GM12873 (cell line): ENCODE measurements at regions not wholly inside any gene's neighbourhood (a gene's known extent, or its start where the extent isn't known, plus 50 kb on each side); places are given as distances from the start of the nearest gene placed in this dataset.

ENCODE experiments used
- TF ChIP-seq, protein P1 (sequence below): IDR thresholded peaks from 2 replicates; pipeline ENCODE4 v1.5.1; 2012; ENCODE audit warnings: low read depth, mild to moderate bottlenecking, moderate library complexity, low read length, control low read depth; ENCODE audit not compliant: insufficient read depth; ENCODE audit errors: missing control alignments

DNA sequence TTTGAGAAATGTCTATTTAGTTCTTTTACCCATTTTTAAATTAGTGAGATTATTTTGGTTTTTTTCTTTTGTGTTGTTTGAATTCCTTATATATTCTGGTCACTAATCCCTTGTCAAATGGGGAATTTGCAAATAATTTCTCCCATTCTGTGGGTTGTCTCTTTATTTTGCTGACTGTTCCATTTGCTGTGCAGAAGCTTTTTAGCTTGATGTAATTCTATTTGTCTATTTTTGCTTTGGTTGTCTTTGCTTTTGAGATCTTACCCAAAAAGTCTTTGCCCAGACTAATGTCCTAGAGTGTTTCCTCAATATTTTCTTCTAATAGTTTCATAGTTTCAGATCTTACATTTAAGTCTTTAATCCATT lies 472.9 kb downstream of the TBL1XR1 start:
- TF ChIP-seq, protein P1, sequence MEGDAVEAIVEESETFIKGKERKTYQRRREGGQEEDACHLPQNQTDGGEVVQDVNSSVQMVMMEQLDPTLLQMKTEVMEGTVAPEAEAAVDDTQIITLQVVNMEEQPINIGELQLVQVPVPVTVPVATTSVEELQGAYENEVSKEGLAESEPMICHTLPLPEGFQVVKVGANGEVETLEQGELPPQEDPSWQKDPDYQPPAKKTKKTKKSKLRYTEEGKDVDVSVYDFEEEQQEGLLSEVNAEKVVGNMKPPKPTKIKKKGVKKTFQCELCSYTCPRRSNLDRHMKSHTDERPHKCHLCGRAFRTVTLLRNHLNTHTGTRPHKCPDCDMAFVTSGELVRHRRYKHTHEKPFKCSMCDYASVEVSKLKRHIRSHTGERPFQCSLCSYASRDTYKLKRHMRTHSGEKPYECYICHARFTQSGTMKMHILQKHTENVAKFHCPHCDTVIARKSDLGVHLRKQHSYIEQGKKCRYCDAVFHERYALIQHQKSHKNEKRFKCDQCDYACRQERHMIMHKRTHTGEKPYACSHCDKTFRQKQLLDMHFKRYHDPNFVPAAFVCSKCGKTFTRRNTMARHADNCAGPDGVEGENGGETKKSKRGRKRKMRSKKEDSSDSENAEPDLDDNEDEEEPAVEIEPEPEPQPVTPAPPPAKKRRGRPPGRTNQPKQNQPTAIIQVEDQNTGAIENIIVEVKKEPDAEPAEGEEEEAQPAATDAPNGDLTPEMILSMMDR, result no peak

DNA sequence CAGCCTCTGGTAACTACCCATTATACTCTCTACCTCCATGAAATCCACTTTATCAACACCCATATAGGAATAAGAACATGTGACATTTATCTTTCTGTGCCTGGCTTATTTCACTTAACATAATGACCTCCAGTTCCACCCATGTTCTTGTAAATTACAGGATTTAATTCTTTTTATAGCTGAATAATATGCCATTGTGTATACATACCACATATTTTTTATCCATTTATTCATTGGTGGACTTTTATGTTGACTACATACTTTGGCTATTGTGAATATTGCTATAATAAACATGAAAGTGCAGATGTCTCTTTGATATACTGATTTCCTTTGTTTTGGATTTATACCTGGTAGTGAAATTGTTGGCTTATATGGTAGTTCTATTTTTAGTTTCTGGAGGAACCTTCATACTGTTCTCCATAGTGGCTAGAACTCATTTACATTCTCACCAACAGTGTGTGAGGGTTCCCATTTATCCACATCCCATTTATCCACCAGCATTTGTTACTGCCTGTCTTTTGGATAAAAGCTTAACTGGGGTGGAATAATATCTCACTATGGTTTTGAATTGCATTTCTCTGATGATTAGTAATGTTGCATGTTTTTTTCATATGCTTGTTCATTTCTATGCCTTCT lies 473.4 kb downstream of the TBL1XR1 start:
- TF ChIP-seq, protein P1, result no peak

DNA sequence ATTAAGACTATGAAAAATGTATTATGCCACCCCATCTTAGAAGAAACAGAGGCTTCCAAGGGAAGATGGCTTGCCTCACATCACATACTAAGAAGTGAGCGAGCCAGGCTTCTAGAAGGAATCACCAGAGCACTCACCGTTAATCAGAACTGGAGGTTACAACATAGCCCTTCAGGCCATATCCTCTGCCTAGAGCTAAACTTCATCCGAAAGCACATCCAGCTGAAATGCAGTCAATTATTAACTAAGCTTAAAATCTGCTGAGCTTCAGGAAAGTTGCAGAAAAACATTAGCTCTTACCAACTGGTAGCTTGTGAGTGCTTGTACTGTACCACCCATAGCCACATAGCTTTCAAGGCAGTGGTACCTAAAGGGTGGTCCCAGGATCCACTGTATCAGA lies 483.2 kb downstream of the TBL1XR1 start:
- TF ChIP-seq, protein P1, result no peak

DNA sequence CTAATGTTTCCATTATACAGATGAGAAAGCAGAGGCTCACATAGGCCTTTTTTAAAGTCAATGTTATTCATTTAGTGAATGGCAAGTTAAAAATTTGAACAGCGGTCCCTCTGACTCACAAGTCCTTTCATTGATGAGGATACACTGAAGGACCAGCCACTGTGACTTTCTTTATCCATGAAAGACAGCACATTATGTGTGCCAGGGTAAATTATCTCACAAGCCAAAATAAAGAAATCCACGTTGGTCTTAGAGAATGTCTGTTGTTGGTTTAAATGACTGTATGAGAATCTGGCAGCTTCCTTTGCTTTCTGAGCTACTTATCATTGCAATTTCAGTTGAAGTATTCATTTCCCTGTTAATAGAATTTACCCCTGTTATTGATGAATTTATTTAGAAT lies 485.1 kb downstream of the TBL1XR1 start:
- TF ChIP-seq, protein P1, result no peak

DNA sequence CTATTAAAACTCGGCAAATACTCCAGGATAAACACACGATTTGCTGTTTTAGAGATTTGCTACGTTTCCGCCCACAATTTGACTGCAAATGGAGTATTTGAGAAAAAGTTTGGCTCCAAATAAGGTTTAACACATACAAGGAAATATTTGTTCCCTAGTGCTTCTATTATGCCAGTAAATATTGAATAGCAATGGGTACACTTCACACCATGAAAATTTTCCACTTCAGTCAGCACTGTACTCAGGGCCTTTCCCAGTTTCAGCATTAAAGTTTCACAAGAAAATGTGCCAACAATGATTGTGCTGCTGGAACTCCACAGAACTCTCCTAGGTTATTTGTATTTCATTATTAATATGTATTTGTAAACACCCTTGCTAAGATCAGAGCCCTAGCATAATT lies 498.0 kb downstream of the TBL1XR1 start:
- TF ChIP-seq, protein P1, result no peak

DNA sequence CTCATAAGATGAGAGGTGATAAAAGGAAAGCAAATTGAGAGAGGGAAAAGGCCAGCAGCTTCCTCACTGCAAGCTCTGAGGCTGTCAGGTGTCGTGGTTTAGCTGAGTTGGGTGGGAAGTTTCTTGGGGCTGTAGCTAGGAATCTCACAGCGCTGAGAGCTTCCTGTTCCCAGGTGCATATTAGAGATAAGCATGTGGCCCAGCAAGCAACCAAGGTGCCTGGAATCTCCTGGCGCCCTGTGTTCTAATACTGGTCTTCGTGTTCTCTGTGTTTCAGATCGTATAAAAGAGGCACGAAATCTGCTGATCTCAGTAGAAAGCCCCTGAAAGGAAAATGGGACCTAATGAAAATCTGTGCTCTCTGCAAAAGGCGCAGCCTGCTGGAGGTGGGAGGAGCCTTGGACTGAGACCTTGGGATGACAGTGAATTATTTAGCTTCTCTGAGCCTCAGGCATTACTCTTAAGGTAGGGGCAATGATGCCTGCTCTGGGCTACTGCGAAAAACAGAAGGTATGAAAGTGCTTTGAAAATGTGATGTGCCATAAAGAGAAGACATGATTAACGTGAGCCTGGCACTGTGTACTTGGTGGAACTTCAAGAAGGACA lies 499.9 kb downstream of the TBL1XR1 start:
- TF ChIP-seq, protein P1, result no peak

DNA sequence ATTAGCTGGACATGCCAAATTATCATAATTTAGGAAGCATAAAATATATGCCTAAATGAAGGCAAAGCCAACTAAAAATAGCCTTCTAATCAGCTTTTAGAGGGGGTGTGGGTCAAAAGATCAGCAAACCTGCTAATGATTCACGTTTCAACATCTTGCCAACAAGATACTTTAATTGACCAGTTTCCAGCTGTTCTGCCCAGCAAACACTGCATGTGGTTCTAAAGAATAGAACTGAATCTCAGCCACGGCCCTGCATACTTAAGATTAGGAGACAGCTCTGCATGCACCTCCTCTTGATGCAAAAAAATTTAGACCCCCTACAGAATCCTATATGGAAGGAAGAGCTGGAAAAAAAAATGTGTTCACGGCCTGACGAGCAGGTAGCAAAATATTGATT lies 500.5 kb downstream of the TBL1XR1 start:
- TF ChIP-seq, protein P1, result no peak
